Epithelial cell of prostate (primary cell): ENCODE measurements at regions not wholly inside any gene's neighbourhood (a gene's known extent, or its start where the extent isn't known, plus 50 kb on each side); places are given as distances from the start of the nearest gene placed in this dataset.
A peak's percentile ranks its signal among the peaks of the same experiment; 100 is the strongest.
"Not testable (repeated sequence)": the region's sequence is repeated elsewhere in the genome, so short reads cannot be mapped to it uniquely, and the experiment has no call there.

Source experiments
- DNase-seq: peaks from one replicate; pipeline ENCODE4 v3.0.0-alpha.2; 2011; ENCODE audit warnings: low read depth, low spot score
- H3K27ac ChIP-seq: fragments of 450-650 bp; 2 replicates; pipeline ENCODE4 v1.5.1; 2017; ENCODE audit warnings: mild to moderate bottlenecking

DNA sequence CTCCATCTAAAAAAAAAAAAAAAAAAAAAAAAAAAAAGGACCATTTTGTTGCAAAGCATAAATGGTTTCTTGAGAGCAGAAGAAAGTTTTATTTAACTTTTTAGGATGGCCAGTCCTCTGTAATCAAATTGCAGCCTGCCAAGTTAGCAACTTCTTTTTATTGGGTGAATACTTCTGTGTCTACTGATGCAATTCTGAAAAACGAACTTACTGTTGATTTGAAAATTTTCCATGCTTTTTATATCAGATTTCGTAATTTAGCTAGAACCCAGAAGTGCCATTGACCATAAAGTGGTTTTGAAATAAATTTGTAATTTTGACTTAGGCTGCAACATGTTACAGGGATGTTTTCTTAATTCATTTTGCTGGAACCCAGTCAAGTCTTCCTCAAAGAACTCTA lies 269.1 kb upstream of the ACTBL2 start:
- DNase-seq = no peak
- H3K27ac ChIP-seq = no peak overlapping the region

GRCh38 chr5:57750891-57751290 lies 268.3 kb upstream of the ACTBL2 start:
- no peak for DNase-seq
- no peak overlapping the region for H3K27ac ChIP-seq

DNA sequence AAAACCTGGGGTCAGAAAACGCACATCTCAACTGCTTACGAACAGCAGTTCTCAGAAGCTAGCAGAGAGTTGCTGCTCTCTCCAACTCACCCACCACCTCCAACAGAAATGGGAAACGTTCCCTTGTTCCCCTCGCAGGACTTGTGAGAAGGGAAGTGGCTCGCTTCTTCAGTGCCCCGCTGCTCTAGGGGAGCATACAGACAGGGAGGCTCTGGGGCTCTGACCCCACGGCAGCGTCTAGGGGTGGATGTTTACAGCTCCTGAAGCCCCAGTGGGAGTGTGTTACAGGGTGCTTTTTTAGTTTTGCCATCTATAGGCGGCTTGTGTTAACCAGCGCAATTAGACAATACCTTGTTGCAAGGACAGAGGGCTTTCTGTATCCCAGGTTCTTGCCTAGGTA lies 267.7 kb upstream of the ACTBL2 start:
- H3K27ac ChIP-seq = no peak overlapping the region
- no peak for DNase-seq

GRCh38 chr5:57749396-57749795 lies 266.8 kb upstream of the ACTBL2 start:
- no peak for DNase-seq
- no peak overlapping the region for H3K27ac ChIP-seq

- no peak overlapping the region for H3K27ac ChIP-seq
- DNase-seq = no peak
Measured at GRCh38 chr5:57745700-57746651, 263.4 kb upstream of the ACTBL2 start.

GRCh38 chr5:57745029-57745428 lies 262.4 kb upstream of the ACTBL2 start:
- H3K27ac ChIP-seq = no peak overlapping the region
- DNase-seq = no peak

GRCh38 chr5:57741336-57741735 lies 258.7 kb upstream of the ACTBL2 start:
- DNase-seq = no peak
- H3K27ac ChIP-seq = peak overlapping the region; percentile 1

DNA sequence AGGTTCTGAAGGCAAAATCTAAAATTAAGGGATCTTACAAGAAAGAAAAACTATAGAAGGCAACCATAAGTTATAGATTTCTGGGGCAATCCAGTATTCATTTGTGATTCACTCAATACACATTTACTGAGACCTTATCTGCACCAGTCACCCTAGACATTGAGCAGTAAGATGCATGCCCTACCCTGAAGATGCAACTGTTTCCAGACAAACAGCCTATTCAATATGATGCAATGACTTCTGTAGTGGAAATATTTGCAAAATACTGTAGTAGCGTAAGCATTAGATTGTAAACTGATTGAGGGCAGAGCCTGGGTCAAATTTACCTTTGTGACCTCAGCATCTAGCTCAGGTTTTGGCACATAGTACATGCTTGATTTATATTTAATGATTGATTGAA lies 256.2 kb upstream of the ACTBL2 start:
- no peak for DNase-seq
- H3K27ac ChIP-seq = no peak overlapping the region

DNA sequence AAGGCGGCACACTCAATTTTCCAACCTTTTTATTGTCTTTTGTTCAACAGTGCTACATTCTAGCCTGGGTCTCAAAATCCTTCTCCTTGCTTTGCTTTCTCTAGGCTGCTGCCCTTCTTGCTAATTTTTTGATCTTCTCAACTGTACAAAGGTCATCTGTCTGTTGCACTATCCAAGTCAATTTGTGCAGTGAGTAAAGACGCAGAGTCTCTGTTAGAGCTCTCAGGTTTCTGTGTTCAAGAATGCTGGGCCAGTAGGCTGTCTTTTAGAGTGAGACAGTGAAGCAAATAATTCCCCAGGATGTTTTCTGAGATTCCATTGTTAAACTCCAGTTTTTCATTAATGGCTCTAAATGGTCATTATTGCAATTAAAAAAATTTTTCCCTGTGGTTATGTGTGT lies 255.7 kb upstream of the ACTBL2 start:
- DNase-seq = no peak

GRCh38 chr5:57736716-57737115 lies 254.1 kb upstream of the ACTBL2 start:
- H3K27ac ChIP-seq = peak overlapping the region; percentile 75
- DNase-seq = no peak

More for the DNA sequence above, 255.7 kb upstream of the ACTBL2 start:
- no peak overlapping the region for H3K27ac ChIP-seq

DNA sequence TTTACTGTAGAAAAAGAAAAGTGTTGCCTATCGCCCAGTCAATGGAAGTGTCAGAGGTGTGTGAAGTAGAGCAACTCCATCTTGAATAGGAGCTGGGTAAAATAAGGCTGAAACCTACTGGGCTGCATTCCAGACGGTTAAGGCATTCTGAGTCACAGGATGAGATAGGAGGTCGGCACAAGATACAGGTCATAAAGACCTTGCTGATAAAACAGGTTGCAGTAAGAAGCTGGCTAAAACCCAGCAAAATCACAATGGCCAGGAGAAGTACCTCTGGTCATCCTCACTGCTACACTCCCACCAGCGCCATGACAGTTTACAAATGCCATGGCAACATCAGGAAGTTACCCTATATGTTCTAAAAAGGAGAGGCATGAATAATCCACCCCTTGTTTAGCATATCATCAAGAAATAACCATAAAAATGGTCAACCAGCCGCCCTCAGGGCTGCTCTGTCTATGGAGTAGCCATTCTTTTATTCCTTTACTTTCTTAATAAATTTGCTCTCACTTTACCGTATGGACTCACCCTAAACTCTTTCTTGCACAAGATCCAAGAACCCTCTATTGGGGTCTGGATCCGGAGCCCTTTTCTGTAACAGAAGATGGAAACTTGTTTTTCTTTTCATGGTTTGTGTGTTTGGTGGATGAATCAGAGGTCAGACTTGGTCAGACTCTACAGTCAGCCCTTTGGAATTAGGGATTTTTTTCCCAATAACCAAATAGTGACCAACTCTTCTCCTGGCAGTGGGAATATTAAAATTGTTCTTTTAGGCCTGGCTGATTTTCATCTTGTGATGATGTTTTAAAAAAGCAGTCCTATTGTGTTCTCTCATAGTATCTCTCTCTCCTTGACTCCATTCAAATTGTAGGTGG lies 252.9 kb upstream of the ACTBL2 start:
- not testable (repeated sequence) for DNase-seq
- peak overlapping the region; percentile 75 for H3K27ac ChIP-seq

DNA sequence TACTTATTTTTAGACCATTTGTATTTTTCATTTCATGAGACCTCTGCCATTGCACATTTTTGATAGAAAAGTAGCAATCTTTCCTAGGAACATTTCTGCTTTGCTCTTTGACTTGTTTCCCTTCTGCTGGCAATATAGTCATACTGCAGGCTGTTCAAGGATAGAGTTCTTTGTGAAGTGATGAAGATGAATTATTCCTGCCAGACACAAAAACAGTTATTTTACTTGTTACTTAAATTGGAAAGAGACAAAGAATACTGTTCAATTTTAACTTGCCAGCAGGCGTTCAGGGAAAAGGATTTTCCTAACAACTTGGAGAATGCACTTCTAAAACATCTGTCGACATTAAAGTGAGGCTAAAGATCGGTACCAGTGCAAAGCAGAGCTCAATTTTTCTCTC lies 251.7 kb upstream of the ACTBL2 start:
- no peak overlapping the region for H3K27ac ChIP-seq
- DNase-seq = no peak

DNA sequence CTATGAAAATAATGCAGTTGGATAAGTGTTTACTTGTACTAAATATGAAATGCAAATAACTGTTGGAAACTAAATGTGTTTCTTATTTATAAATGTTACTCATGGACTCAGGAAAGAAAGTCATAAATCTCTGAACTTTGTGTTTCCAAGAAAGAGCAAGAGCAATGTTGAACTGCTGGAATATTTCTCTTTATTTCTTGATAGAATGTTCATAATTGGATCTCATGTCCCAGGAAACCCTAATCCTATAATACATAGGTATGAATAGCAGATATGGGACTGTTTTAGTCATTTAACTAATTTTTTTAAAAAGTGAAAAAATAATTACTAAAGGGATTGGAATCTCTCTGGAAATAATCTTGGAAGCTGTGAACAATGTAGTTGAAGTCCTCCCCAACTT lies 245.0 kb upstream of the ACTBL2 start:
- H3K27ac ChIP-seq = no peak overlapping the region
- no peak for DNase-seq

DNA sequence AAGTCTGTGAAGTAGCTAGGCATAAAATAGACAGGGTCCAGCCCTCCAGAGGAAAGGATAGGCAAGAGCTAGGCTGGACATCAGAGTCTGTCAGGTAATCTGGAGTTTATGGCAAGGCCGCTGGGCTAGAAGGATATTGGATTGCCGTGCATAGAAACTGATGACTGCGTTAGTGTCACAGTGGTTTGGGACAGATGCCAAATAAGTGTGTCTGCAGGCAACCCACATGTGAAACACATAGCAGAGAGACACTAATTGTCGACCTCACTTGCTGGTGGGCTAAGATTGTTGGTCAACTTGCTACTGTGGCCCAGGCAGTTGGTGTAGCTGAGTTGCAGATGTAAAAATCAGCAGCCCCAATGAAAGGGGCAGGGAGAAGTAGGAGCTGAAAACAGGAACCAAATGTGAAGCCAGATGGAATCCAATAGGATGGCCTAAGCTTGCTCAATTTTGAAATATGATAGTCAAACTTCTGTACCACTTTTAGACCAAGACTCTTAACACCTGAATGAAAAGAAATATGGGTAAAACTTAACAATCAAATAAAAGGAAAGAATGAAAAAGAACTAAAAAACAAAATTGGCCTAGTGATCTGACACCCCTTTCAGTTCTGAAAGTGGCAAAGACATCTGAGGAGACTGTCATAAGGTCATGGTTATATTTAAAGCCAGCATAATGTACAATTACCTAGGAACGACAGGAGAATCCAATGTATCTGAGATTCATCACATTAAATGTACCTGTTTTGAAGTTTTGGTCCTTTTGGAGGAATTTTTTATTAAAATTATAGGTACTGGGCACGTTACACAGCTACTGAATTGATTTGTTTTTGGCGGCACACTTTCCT lies 243.3 kb upstream of the ACTBL2 start:
- no peak overlapping the region for H3K27ac ChIP-seq
- DNase-seq = no peak

DNA sequence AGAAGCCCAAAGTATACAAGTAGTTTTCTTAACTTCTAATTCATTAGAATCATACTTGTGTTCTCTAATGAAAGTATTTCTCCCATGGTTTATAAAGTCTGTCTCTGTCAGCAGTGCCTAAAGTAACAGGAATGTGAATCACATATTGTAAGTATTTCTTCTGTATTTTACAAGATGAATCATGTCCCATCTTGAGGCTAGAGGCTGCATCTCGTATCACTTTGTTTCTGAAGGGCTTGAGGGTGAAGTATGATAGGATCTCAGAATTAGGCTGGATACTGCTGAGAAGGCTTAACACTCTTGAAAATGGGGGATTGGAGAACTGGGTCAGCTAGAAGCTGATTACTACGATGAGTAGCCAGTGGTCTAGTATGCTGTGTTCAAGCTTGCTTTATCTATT lies 242.2 kb upstream of the ACTBL2 start:
- H3K27ac ChIP-seq = no peak overlapping the region

DNA sequence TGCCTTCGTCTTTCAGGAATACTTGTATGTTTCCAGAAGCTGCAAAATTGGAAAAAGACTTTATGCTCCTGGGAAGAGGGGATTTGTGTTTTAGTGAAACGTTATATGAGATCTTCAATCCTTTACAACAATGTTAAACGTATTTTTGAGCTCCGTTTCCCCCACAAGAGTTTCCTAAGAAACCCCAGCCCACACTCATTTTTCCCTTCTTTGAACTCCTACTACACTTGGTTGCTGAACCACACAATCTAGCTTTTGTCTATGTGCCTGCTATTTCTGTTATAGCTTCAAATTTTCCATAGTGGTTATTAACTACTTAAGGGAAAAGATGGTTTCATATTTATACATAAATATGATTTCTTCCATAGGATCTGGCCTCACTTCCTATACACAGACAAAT lies 238.6 kb upstream of the ACTBL2 start:
- no peak overlapping the region for H3K27ac ChIP-seq
- no peak for DNase-seq

More for the DNA sequence above, 242.2 kb upstream of the ACTBL2 start:
- no peak for DNase-seq

DNA sequence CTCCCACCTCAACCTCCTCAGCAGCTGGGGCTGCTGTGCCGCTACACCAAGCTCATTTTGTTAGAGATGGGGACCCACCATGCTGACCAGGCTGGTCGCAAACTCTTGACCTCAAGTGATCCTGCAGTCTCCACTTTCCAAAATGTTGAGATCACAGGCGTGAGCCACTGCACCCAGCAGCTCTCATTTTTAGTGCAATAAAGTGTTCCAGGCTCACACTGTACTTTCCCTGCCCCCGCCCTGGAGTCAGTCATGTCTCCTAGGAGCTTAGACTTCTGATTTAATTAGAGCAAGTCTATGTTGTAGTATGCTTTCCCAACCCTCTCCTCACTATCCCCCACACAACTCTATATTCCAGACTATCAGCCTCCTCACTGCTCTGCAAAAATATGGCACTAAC lies 238.0 kb upstream of the ACTBL2 start:
- DNase-seq = no peak
- H3K27ac ChIP-seq = no peak overlapping the region

GRCh38 chr5:57719216-57719615 lies 236.6 kb upstream of the ACTBL2 start:
- no peak for DNase-seq

DNA sequence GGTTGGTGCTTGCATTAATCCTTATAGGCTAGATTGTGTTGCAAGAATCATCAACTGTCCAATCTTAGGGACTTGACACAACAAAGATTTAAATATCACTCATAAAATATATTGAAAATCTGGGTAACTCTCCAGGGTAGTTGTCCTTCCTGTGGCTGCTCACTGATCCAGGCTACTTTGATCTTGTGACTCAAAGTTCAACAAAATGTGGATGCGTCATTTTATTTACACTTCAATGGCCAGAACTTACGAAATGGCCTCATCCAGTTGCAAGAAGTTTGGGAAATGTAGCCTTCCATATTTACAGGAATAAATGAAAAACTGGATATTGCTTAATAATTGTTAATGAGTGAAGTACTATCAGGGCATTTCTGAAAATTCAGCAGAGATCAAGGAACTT lies 235.5 kb upstream of the ACTBL2 start:
- H3K27ac ChIP-seq = no peak overlapping the region
- no peak for DNase-seq

More at GRCh38 chr5:57719216-57719615, 236.6 kb upstream of the ACTBL2 start:
- no peak overlapping the region for H3K27ac ChIP-seq

GRCh38 chr5:57717555-57717954 lies 234.9 kb upstream of the ACTBL2 start:
- DNase-seq = no peak
- no peak overlapping the region for H3K27ac ChIP-seq
